ENCODE measurements at regions not wholly inside any gene's neighbourhood (a gene's known extent, or its start where the extent isn't known, plus 50 kb on each side); places are given as distances from the start of the nearest gene placed in this dataset.

DNA sequence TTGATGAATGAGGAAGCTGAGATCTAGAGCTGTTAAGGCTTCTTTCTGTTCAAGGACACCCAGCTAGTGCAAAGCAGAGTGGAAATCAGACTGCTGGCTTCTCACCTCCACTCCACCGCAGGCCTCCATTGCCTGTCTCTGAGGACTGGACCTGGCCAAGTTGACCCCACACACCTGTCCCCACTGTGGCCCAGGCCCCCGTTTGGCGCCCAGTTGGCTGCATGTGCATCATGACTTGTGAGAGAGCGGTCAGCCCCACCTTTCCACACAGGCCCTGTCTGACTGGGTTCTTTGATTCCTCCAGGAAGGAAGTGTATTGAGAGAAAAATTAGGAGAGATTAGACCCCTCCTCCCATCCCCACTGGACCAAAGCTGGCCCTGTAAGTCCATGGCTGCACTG, 206.3 kb upstream of the TLE3 start:
- POLR2A ChIA-PET: no interaction called here
- in situ Hi-C loops (cut with MboI): no loop called here
- 0% methylated on average over 4 of the region's 4 CpGs for WGBS (ENCODE audit: insufficient coverage, low coverage, missing lambda C conversion rate)
- intact Hi-C loops (cut with micrococcal nuclease): no loop called here
- CTCF ChIA-PET (ENCODE audit: low intra/inter-chr PET ratio): no interaction called here
- H2AFZ ChIP-seq (ENCODE audit: low read depth, low read length): no peak overlapping the region
- DNase-seq (ENCODE audit: extremely low read depth in 1 of 4, low spot score in 3 of 4): no peak
- H3K36me3 ChIP-seq (ENCODE audit: control insufficient read depth, insufficient read depth, low read length): no peaks in the 10 kb centered on the region
- H3K27ac ChIP-seq (ENCODE audit: extremely low read depth, low read depth, low read length): no peak overlapping the region
- H4K20me1 ChIP-seq (replicated peaks; ENCODE audit: control insufficient read depth, insufficient read depth, low read length): no peaks in the 10 kb centered on the region; the same call in 1 of the 2 replicates
- H3K9me3 ChIP-seq (replicated peaks; ENCODE audit: control insufficient read depth, insufficient read depth, low read depth, low read length): no peaks in the 10 kb centered on the region
- H3K27me3 ChIP-seq (ENCODE audit: control insufficient read depth in 2 of 2, insufficient read depth in 2 of 2, low read length in 2 of 2): peaks cover 0 to 2% of the 10 kb centered on the region in 2 experiments; a peak in 1 of 5 replicates
- no peak overlapping the region for H3K9ac ChIP-seq (ENCODE audit: insufficient read depth in 1 of 2, low read depth in 2 of 2, low read length in 2 of 2)
- ATAC-seq: no peak
- no peaks in the 10 kb centered on the region; a peak in 2 of 5 replicates for H3K4me1 ChIP-seq (replicated peaks in 1 of 2; ENCODE audit: control insufficient read depth in 2 of 2, insufficient read depth in 2 of 2, low read length in 2 of 2)
- no peak overlapping the region for H3K4me3 ChIP-seq
- no peak overlapping the region for H3K4me2 ChIP-seq (ENCODE audit: insufficient read depth, low read length)
- BruUV-seq (replicated peaks): no TSS peak
- FAIRE-seq: no peak
- no peaks in the 10 kb centered on the region for H3K79me2 ChIP-seq (ENCODE audit: control insufficient read depth, insufficient read depth, low read length)
- H3K9me1 ChIP-seq (ENCODE audit: control insufficient read depth, insufficient read depth, low read length): no peaks in the 10 kb centered on the region
- TF ChIP-seq, protein P1, sequence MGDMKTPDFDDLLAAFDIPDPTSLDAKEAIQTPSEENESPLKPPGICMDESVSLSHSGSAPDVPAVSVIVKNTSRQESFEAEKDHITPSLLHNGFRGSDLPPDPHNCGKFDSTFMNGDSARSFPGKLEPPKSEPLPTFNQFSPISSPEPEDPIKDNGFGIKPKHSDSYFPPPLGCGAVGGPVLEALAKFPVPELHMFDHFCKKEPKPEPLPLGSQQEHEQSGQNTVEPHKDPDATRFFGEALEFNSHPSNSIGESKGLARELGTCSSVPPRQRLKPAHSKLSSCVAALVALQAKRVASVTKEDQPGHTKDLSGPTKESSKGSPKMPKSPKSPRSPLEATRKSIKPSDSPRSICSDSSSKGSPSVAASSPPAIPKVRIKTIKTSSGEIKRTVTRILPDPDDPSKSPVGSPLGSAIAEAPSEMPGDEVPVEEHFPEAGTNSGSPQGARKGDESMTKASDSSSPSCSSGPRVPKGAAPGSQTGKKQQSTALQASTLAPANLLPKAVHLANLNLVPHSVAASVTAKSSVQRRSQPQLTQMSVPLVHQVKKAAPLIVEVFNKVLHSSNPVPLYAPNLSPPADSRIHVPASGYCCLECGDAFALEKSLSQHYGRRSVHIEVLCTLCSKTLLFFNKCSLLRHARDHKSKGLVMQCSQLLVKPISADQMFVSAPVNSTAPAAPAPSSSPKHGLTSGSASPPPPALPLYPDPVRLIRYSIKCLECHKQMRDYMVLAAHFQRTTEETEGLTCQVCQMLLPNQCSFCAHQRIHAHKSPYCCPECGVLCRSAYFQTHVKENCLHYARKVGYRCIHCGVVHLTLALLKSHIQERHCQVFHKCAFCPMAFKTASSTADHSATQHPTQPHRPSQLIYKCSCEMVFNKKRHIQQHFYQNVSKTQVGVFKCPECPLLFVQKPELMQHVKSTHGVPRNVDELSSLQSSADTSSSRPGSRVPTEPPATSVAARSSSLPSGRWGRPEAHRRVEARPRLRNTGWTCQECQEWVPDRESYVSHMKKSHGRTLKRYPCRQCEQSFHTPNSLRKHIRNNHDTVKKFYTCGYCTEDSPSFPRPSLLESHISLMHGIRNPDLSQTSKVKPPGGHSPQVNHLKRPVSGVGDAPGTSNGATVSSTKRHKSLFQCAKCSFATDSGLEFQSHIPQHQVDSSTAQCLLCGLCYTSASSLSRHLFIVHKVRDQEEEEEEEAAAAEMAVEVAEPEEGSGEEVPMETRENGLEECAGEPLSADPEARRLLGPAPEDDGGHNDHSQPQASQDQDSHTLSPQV (IDR thresholded peaks at IDR 0.05): no peak
- no peak for TF ChIP-seq TAL1 (IDR thresholded peaks at IDR 0.05)
- no peak for TF ChIP-seq PCBP1 (IDR thresholded peaks at IDR 0.05; ENCODE audit: low read depth, low read length, poor library complexity, severe bottlenecking)
- TF ChIP-seq, protein P2, sequence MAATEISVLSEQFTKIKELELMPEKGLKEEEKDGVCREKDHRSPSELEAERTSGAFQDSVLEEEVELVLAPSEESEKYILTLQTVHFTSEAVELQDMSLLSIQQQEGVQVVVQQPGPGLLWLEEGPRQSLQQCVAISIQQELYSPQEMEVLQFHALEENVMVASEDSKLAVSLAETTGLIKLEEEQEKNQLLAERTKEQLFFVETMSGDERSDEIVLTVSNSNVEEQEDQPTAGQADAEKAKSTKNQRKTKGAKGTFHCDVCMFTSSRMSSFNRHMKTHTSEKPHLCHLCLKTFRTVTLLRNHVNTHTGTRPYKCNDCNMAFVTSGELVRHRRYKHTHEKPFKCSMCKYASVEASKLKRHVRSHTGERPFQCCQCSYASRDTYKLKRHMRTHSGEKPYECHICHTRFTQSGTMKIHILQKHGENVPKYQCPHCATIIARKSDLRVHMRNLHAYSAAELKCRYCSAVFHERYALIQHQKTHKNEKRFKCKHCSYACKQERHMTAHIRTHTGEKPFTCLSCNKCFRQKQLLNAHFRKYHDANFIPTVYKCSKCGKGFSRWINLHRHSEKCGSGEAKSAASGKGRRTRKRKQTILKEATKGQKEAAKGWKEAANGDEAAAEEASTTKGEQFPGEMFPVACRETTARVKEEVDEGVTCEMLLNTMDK (IDR thresholded peaks at IDR 0.05; ENCODE audit: borderline replicate concordance, insufficient read depth, low read depth, low read length, poor library complexity, severe bottlenecking): no peak
- no peak for TF ChIP-seq RBM15 (IDR thresholded peaks at IDR 0.05; ENCODE audit: insufficient read depth, low read length)
- TF ChIP-seq MAFF (IDR thresholded peaks at IDR 0.05; ENCODE audit: low read length): no peak
- TF ChIP-seq, protein P3, sequence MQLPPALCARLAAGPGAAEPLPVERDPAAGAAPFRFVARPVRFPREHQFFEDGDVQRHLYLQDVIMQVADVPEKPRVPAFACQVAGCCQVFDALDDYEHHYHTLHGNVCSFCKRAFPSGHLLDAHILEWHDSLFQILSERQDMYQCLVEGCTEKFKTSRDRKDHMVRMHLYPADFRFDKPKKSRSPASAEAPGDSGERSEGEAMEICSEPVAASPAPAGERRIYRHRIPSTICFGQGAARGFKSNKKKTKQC (CRISPR knock-in tag; IDR thresholded peaks at IDR 0.05): no peak
- TF ChIP-seq, protein P4, sequence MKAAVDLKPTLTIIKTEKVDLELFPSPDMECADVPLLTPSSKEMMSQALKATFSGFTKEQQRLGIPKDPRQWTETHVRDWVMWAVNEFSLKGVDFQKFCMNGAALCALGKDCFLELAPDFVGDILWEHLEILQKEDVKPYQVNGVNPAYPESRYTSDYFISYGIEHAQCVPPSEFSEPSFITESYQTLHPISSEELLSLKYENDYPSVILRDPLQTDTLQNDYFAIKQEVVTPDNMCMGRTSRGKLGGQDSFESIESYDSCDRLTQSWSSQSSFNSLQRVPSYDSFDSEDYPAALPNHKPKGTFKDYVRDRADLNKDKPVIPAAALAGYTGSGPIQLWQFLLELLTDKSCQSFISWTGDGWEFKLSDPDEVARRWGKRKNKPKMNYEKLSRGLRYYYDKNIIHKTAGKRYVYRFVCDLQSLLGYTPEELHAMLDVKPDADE (conservative IDR thresholded peaks at IDR 0.05; ENCODE audit: control insufficient read depth, low read depth, low read length): no peak
- no peak for TF ChIP-seq ZC3H8 (IDR thresholded peaks at IDR 0.05)
- no peak for TF ChIP-seq ZNF253 (CRISPR knock-in tag; conservative IDR thresholded peaks at IDR 0.05)
- no peak for TF ChIP-seq TAF7 (tag; IDR thresholded peaks at IDR 0.05)
- TF ChIP-seq ETS2 (tag; IDR thresholded peaks at IDR 0.05; ENCODE audit: borderline replicate concordance, poor library complexity, severe bottlenecking): no peak
- TF ChIP-seq, protein P5, sequence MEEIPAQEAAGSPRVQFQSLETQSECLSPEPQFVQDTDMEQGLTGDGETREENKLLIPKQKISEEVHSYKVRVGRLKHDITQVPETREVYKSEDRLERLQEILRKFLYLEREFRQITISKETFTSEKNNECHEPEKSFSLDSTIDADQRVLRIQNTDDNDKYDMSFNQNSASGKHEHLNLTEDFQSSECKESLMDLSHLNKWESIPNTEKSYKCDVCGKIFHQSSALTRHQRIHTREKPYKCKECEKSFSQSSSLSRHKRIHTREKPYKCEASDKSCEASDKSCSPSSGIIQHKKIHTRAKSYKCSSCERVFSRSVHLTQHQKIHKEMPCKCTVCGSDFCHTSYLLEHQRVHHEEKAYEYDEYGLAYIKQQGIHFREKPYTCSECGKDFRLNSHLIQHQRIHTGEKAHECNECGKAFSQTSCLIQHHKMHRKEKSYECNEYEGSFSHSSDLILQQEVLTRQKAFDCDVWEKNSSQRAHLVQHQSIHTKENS (CRISPR knock-in tag; IDR thresholded peaks at IDR 0.05): no peak
- no peak for TF ChIP-seq POLR2B (IDR thresholded peaks at IDR 0.05; ENCODE audit: low read depth, partially characterized antibody)
